Natural killer cell treated with Interleukin-12 subunit alpha and Interleukin-12 subunit beta and Interleukin-15 and Interleukin-18, amount 100 ng/mL, for 72 hours (primary cell): ENCODE measurements at regions not wholly inside any gene's neighbourhood (a gene's known extent, or its start where the extent isn't known, plus 50 kb on each side); places are given as distances from the start of the nearest gene placed in this dataset.

Experiments
- ATAC-seq, 2 donors: fragments of 150-1000 bp; cut with Tn5 transposase in 1 of 2; sonication (Bioruptor Pico), chemical (Tn5 transposase) in 1 of 2; 2 replicates each; pipeline ENCODE4 v1.10.0; 2021
- DNase-seq: peaks from one replicate; pipeline ENCODE4 v3.0.0; 2022; ENCODE audit warnings: low spot score
- H3K27ac Mint-ChIP-seq, 2 donors: 1 replicate in 1 of 2; 2 replicates in 1 of 2; pipeline ENCODE4 v1.8.0; 2022; ENCODE audit warnings: mixed read lengths in 2 of 2, mild to moderate bottlenecking in 1 of 2, moderate library complexity in 1 of 2
- H3K27me3 Mint-ChIP-seq, 2 donors: 1 replicate in 1 of 2; 2 replicates in 1 of 2; pipeline ENCODE4 v1.8.0; 2022; ENCODE audit warnings: mixed read lengths in 2 of 2
- H3K36me3 Mint-ChIP-seq: one replicate; pipeline ENCODE4 v1.8.0; 2022; ENCODE audit warnings: mixed read lengths
- H3K4me1 Mint-ChIP-seq, 2 donors: 1 replicate in 1 of 2; 2 replicates in 1 of 2; pipeline ENCODE4 v1.8.0; 2022; ENCODE audit warnings: low read depth in 2 of 2, mixed read lengths in 2 of 2, mild to moderate bottlenecking in 1 of 2
- H3K4me3 Mint-ChIP-seq: one replicate; pipeline ENCODE4 v1.8.0; 2022; ENCODE audit warnings: mixed read lengths
- H3K9me3 Mint-ChIP-seq: 2 replicates; pipeline ENCODE4 v1.8.0; 2022; ENCODE audit warnings: mixed read lengths

GRCh38 chr9:12141422-12141821 lies 551.8 kb upstream of the TYRP1 start:
- H3K4me3 Mint-ChIP-seq, result no peak overlapping the region
- DNase-seq (no peak), ATAC-seq (no peak)
- H3K36me3 Mint-ChIP-seq, result peaks cover 13% of the 10 kb centered on the region
- peaks cover 10% of the 10 kb centered on the region for H3K9me3 Mint-ChIP-seq
- H3K27me3 Mint-ChIP-seq, result no peaks in the 10 kb centered on the region
- H3K4me1 Mint-ChIP-seq, result no peaks in the 10 kb centered on the region
- no peak overlapping the region for H3K27ac Mint-ChIP-seq

- DNase-seq (no peak), ATAC-seq (no peak)
- Mint-ChIP-seq H3K4me1 (no peaks in the 10 kb centered on the region), H3K36me3 (peaks cover 5% of the 10 kb centered on the region), H3K4me3 (no peak overlapping the region), H3K27ac (no peak overlapping the region), H3K9me3 (peaks cover 7% of the 10 kb centered on the region), H3K27me3 (no peaks in the 10 kb centered on the region)
Measured at GRCh38 chr9:12155401-12156134, 537.6 kb upstream of the TYRP1 start.

DNA sequence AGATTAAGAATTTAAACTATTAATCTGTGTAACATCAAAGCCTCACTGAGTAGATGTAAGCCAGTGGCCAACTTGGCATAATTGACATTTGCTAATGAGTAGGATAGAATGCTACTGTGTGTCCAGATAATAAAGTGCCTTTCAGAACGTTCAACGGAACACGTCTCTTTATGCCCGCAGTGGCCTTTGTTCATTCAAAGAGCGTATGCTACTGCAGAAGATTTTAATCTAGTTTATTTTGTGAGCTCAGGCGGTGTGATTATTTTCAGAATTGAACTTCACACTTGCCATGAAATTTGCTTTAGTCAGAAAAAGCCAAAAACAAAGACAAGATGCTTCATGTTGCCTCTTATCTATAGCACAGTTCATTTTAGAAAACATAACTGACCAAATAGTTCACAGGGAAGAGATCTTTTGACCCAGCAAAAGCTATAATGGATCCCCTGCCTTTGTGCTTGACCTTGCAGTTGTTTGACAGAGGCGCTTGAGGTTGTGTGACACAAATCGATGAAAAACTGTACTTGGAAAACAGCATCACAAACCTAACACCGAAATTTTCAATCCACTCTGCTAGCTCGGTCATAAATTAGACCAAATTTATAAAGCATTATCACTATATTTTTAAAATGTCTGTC lies 530.9 kb upstream of the TYRP1 start:
- Mint-ChIP-seq H3K36me3 (peaks cover 10% of the 10 kb centered on the region), H3K27me3 (no peaks in the 10 kb centered on the region), H3K4me1 (no peaks in the 10 kb centered on the region), H3K9me3 (peaks cover 4% of the 10 kb centered on the region), H3K27ac (no peak overlapping the region), H3K4me3 (no peak overlapping the region)
- DNase-seq, result no peak
- no peak for ATAC-seq

DNA sequence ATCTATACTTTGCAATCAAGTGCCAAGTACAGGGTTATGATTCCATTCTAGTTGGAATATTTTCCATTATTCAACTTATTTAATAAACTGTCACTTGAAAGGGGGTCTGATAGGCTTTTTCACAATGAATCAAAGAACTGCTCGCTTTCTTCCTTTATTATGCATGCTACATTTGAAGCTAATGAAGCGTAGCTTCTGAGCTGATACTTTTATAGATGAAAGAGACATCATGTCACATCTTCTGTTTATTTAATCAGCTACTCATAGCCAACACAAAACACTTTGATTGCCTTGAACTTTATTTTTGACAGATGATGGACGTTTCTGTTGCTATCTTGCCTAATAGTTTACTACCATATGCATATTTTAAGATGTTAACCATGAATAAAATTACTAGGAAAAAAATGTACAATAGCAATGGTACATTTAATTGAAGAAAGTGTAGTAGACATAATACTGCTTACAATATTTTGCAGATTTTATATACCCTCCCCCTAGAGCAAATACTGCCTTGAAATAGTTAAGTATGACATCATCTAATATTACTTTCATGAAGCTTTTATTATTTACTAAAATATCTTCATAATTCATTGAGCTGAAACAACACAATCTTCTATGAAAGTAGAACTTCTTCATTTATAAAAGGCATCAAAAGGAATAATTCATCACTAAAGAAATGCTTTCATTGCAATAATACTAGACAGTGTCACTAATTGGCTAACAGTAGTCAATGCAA lies 529.3 kb upstream of the TYRP1 start:
- Mint-ChIP-seq H3K36me3 (peaks cover 10% of the 10 kb centered on the region), H3K4me3 (no peak overlapping the region), H3K9me3 (peaks cover 6% of the 10 kb centered on the region), H3K27me3 (no peaks in the 10 kb centered on the region), H3K4me1 (no peaks in the 10 kb centered on the region), H3K27ac (no peak overlapping the region)
- DNase-seq (no peak), ATAC-seq (no peak)

DNA sequence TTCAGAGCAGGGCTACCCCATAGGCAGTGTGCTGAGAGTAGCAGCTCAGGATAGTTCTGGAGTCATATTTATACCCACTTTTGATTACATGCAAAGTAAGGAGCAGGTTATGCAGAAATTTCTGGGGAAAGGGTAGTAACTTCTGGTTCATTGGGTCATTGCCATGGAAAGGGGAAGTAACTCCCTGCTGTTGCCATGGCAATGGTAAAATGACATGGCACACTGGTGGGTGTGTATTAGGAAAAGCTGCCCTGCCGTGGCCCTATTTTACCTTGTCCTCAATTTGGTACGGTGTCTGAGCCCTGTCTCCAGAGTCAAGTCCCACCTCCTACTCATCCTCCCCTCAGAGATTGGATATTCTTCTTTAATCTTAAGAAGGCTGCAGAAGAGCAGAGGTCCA lies 526.7 kb upstream of the TYRP1 start:
- DNase-seq (no peak), ATAC-seq (no peak)
- no peak overlapping the region for H3K27ac Mint-ChIP-seq
- H3K9me3 Mint-ChIP-seq, result peaks cover 6% of the 10 kb centered on the region
- no peaks in the 10 kb centered on the region for H3K27me3 Mint-ChIP-seq
- H3K36me3 Mint-ChIP-seq, result peaks cover 10% of the 10 kb centered on the region
- H3K4me1 Mint-ChIP-seq, result no peaks in the 10 kb centered on the region
- H3K4me3 Mint-ChIP-seq, result no peak overlapping the region

- Mint-ChIP-seq H3K27me3 (no peaks in the 10 kb centered on the region), H3K4me3 (no peak overlapping the region), H3K27ac (no peak overlapping the region), H3K36me3 (peaks cover 5% of the 10 kb centered on the region), H3K4me1 (no peaks in the 10 kb centered on the region), H3K9me3 (peaks cover 6% of the 10 kb centered on the region)
- ATAC-seq (no peak), DNase-seq (no peak)
Measured at GRCh38 chr9:12170456-12170855, 522.7 kb upstream of the TYRP1 start.

DNA sequence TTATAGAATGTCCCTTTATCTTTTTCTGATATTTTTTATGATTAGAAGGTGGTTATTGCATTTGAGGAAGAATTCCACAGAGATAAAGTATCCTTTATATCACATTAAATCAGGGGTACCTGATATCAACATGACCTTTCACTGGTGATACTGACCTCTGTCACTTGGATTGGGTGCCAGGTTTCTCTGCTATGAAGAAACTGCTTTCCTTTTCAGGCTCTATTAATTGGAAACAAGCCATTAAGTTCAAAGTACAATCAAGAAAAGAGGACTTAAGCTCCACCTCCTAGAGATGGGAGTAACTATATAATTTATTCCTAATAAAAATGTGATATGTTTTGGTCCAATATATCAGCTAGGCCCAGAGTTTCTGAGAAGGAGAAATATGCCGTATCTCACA lies 514.6 kb upstream of the TYRP1 start:
- Mint-ChIP-seq H3K4me1 (no peaks in the 10 kb centered on the region), H3K4me3 (no peak overlapping the region), H3K9me3 (peaks cover 13% of the 10 kb centered on the region), H3K27me3 (no peaks in the 10 kb centered on the region), H3K36me3 (peaks cover 11% of the 10 kb centered on the region), H3K27ac (no peak overlapping the region)
- ATAC-seq, result no peak
- DNase-seq, result no peak

DNA sequence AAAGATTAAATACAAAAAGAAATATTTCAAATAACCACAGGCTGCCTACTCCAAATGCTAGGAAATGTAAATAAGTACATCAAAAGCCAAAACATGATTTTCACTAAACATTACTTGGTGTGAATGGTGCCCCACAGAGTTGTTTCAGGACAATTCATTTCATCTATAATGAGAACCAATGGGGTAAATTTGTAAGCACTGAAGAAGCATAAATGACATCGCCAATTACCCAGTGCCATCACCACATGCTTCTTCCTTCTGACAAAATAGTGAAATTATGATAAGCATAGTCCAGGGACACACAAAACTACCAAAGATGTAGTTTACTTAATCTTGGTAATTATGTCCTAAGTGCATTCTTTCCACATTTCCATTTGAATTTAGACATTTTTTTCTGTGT lies 510.4 kb upstream of the TYRP1 start:
- peaks cover 9% of the 10 kb centered on the region for H3K9me3 Mint-ChIP-seq
- no peak overlapping the region for H3K4me3 Mint-ChIP-seq
- no peak overlapping the region for H3K27ac Mint-ChIP-seq
- no peaks in the 10 kb centered on the region for H3K4me1 Mint-ChIP-seq
- H3K27me3 Mint-ChIP-seq, result no peaks in the 10 kb centered on the region
- H3K36me3 Mint-ChIP-seq, result peaks cover 17% of the 10 kb centered on the region
- DNase-seq (no peak), ATAC-seq (no peak)

DNA sequence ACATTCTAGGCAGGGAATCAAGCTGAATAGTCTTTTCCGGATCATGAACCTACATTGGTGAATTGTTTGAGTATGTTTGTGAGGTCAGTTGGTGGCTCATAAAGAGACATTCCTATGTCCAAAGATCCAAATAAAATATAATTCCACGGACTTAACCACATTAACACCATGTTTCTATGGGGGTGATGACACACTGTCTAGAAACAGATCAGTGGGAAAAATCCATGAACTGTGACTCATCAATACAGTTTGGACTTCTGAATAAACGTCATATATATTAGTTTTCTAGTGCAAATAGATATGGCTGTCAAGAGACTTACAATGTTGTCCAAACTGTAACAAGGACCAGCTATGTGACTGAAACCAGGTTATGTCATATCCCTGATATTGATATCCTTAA lies 509.9 kb upstream of the TYRP1 start:
- peaks cover 17% of the 10 kb centered on the region for H3K36me3 Mint-ChIP-seq
- no peak overlapping the region for H3K4me3 Mint-ChIP-seq
- no peak overlapping the region for H3K27ac Mint-ChIP-seq
- no peaks in the 10 kb centered on the region for H3K27me3 Mint-ChIP-seq
- no peaks in the 10 kb centered on the region for H3K4me1 Mint-ChIP-seq
- ATAC-seq, result no peak
- H3K9me3 Mint-ChIP-seq, result peaks cover 9% of the 10 kb centered on the region
- no peak for DNase-seq

GRCh38 chr9:12185856-12186255 lies 507.3 kb upstream of the TYRP1 start:
- H3K27me3 Mint-ChIP-seq, result no peaks in the 10 kb centered on the region
- H3K4me1 Mint-ChIP-seq, result no peaks in the 10 kb centered on the region
- H3K27ac Mint-ChIP-seq, result no peak overlapping the region
- ATAC-seq (no peak), DNase-seq (no peak)
- no peak overlapping the region for H3K4me3 Mint-ChIP-seq
- peaks cover 12% of the 10 kb centered on the region for H3K36me3 Mint-ChIP-seq
- H3K9me3 Mint-ChIP-seq, result peaks cover 11% of the 10 kb centered on the region

- no peak overlapping the region for H3K4me3 Mint-ChIP-seq
- DNase-seq (no peak), ATAC-seq (no peak)
- H3K4me1 Mint-ChIP-seq, result no peaks in the 10 kb centered on the region
- no peaks in the 10 kb centered on the region for H3K27me3 Mint-ChIP-seq
- peaks cover 13% of the 10 kb centered on the region for H3K9me3 Mint-ChIP-seq
- H3K27ac Mint-ChIP-seq, result no peak overlapping the region
- H3K36me3 Mint-ChIP-seq, result peaks cover 5% of the 10 kb centered on the region
Measured at GRCh38 chr9:12191630-12192029, 501.6 kb upstream of the TYRP1 start.

DNA sequence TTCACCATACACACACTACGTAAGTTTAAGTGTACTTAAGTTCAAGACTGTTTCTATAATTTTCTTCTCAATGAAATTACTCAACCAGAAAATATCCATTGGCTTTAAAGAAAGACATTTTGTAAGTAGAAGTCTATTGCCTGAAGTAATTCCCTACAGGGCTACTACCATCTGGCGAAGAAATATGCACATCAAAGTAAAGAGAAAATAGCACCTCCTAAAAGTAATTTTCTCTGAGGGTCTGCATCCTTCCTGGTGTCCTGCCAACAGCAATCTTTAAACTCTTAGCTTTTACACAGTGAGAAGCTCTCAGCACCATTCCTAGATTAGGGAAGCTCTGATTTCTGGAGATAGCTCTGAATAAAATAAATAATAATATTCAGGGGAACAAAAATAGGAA lies 498.5 kb upstream of the TYRP1 start:
- H3K36me3 Mint-ChIP-seq, result no peaks in the 10 kb centered on the region
- peaks cover 12% of the 10 kb centered on the region for H3K9me3 Mint-ChIP-seq
- H3K4me1 Mint-ChIP-seq, result no peaks in the 10 kb centered on the region
- H3K27ac Mint-ChIP-seq, result no peak overlapping the region
- H3K27me3 Mint-ChIP-seq, result no peaks in the 10 kb centered on the region
- no peak overlapping the region for H3K4me3 Mint-ChIP-seq
- DNase-seq (no peak), ATAC-seq (no peak)

GRCh38 chr9:12195456-12195855 lies 497.7 kb upstream of the TYRP1 start:
- DNase-seq (no peak), ATAC-seq (no peak)
- no peaks in the 10 kb centered on the region for H3K4me1 Mint-ChIP-seq
- H3K27me3 Mint-ChIP-seq, result no peaks in the 10 kb centered on the region
- H3K36me3 Mint-ChIP-seq, result no peaks in the 10 kb centered on the region
- H3K27ac Mint-ChIP-seq, result no peak overlapping the region
- peaks cover 8% of the 10 kb centered on the region for H3K9me3 Mint-ChIP-seq
- no peak overlapping the region for H3K4me3 Mint-ChIP-seq

GRCh38 chr9:12204512-12204911 lies 488.7 kb upstream of the TYRP1 start:
- no peaks in the 10 kb centered on the region for H3K27me3 Mint-ChIP-seq
- H3K4me1 Mint-ChIP-seq, result no peaks in the 10 kb centered on the region
- H3K9me3 Mint-ChIP-seq, result peaks cover 18% of the 10 kb centered on the region
- no peak for DNase-seq
- H3K4me3 Mint-ChIP-seq, result no peak overlapping the region
- ATAC-seq, result no peak
- H3K36me3 Mint-ChIP-seq, result peaks cover 5% of the 10 kb centered on the region
- H3K27ac Mint-ChIP-seq, result no peak overlapping the region
